NCI-H526 (cell line): ENCODE measurements at regions not wholly inside any gene's neighbourhood (a gene's known extent, or its start where the extent isn't known, plus 50 kb on each side); places are given as distances from the start of the nearest gene placed in this dataset.
"Not testable (repeated sequence)": the region's sequence is repeated elsewhere in the genome, so short reads cannot be mapped to it uniquely, and the experiment has no call there.

ENCODE experiments used
- DNase-seq, 2 experiments: peaks; one replicate each; lab custom pipeline; 2025; lab: John Stamatoyannopoulos, UW

DNA sequence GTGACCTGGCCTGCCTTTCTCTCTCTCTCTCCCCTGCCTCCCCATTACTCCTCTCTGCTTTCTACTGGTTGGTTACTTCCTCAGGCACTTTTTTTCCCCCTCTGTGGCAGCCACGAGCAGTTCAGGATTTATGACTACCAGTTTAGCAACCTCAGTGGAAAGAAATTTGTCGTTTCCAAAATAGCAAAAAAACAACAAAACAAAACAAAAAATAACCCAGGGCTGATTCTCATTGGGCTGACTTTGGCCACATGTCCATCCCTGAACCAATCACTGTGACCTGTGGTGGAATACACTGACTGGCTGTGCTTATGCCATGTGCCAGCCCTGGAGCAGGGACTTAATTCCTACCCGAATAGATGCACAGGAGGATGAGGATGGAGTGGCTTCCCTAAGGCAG, 137.4 kb downstream of the TFAP2C start:
- no peak for DNase-seq

DNA sequence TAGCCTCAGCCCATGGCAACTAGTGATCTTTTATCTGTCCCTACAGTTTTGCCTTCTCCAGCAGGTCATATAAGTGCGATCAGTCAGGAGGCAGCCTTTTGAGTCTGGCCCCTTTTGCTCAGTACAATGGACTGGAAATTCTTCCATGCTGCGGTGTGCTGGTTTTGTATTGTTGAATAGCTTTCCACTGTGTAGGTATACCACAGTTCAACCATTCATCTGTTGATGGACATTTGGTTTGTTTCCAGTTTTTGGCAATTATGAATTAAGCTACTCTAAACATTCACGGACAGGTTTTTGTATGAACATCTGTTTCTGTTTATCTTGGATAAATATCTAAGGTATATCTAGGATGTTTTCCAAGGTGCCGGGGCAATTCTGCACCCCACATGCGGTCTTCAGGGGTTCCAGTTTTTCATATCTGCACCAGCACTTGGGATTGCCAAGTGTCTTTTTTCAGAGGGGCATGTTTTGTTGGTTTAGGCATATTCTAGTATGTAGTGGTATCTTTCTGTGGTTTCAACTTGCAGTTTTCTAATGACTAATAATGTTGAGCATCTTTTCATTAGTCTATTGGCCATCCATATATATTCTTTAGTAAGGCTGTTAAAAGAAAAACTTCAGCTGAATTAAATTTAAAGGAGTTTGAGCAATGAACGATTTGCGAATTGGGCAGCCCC, 141.0 kb downstream of the TFAP2C start:
- DNase-seq, result no peak

DNA sequence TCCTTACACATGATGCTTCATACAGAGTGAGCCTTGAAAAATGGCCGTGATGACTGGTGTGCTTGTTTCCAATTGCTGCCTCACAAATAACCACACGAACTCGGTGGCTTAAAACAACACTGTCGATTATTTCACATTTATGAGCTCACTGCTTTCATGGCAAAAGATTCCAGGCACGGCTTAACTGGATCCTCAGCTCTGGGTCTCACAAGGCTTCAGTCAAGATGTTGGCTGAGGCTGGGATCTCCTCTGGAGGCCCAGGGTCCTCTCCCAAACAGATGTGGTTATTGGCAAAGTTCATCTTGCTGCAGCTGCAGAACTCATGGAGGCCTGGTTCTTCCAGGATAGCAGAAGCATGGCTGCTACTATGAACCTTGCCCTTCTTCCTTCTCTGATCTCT, 144.6 kb downstream of the TFAP2C start:
- no peak for DNase-seq

DNA sequence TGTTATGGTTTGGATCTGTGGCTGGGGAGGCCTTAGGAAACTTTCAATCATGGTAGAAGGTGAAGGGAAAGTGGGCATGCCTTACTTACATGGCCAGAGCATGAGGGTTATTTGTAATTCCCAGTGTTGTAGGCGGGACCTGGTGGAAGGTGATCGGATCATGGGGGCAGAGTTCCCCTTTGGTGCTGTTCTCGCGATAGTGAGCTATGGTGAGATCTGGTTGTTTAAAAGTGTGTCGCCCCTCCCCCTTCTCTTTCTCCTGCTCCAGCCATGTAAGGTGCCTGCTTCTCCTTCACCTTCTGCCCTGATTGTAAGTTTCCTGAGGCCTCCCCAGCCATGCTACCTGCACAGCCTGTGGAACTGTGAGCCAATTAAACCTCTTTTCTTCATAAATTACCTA, 145.8 kb downstream of the TFAP2C start:
- DNase-seq, result no peak

DNA sequence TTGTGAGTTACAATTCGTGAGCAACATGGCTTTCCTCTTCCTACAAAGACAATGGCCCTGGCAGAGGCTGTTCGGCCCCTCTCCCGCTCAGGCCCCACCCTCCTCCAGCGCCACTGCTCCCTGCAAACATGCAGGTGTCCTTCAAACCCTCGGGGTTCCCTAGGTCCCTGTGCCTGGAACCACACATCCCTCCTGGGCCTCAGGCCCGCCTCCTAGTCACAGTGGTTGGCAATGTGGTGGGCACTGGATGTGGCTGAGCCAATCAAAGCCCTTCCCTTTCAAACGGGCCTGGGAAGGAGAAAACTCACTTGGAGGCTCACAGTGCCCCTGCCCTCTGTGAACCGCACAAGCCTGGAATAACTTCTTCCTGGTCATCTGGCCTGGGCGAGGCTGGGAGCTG, 147.2 kb downstream of the TFAP2C start:
- no peak for DNase-seq

DNA sequence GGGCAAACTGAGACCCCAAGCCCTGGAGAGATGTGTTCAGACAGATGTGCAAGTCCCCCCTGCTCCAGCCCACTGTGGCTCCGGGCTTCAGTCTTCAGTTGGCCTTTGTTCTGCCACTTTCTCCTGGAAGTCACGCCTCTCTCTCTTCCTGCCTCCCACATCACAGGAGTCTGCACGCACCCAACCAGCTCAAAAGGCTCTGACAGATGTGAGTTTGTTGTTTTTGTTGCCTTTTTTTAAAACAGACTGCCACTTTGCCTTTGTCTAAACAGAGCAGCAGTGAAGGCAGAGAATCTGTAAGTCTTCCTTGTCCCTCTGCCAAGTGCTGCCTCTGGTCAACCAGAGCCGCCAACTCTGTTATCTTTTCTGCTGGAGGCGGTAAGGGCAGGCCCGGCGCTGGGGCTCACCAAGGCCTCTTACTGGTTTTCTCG, 149.7 kb downstream of the TFAP2C start:
- no peak for DNase-seq

DNA sequence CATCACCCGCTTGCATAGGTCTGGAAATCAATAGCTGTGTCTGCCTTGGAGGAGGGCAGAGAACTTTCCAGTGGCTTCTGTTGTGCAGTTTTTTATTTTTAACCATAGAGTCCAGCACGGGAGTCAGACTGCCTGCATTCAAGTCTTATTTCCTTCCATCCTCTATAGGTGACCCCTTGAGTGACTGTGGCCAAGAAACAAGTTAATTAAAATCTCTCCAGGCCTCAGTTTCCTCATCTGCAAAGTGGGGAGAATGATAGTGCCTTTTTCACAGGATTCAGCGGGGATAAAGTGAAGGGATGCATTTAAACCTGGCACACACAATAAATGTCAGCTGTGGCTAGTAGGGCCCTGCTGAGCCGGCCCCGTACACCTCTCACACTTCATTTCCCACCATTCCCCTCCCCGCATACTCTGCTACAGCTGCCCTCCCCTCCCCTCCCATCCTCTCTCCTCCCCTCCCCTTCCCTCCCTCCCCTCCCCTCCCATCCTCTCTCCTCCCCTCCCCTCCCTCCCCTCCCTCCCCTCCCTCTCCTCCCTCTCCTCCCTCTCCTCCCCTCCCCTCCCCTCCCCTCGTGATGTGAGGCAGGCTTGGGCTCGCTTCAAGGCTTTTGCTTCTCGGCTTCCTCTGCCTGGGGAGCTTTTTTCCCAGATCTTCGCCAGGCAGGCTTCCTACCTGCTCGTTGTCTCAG, 150.5 kb downstream of the TFAP2C start:
- peak; percentile 17 to 65 for DNase-seq

DNA sequence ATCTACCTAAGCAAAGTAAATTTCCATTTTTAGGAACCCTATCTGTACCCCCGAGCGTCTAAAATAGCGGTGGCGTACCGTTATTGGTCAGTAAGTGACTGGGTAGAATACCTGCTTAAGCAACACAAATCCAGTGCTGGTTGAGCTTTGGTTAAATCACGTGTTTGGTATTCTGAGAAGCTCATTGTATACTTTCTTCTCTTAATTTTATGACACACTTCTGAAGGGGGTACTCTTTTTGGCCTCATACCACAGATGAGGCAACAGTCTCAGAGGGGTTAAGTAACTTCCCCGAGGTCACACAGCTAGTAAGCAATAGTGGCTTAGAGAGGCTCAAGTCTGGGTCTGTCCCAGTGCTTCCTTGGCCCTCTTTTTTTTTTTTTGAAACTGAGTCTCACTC, 151.2 kb downstream of the TFAP2C start:
- no peak for DNase-seq

DNA sequence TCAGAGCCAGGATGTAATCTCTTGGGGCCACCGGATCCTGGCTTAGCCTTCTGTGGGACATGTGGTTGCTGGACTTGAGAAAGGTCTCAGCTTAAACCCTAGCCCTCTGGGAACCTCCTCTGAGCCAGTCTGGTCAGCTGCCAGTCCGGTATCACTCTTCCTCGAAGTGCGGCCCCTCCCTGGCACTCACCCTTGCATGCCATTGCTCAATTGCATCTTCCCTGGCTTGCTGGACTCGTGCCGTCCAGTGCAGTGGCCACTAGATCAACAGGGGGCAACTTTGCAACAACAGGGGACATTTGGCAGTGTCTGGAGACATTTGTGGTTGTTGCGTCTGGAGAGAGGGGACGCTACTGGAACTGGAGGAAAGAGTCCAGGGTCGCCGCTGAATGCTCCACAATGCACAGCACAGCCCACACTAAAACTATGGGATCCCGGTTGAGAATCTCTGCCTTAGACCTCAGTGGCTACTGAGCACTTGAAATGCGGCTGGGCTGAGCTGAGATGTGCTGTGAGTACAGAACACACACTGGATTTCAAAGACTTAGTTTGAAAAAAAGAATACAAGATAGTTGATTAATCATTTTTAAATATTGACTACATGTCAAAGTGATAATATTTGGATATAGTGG, 152.1 kb downstream of the TFAP2C start:
- no peak for DNase-seq

DNA sequence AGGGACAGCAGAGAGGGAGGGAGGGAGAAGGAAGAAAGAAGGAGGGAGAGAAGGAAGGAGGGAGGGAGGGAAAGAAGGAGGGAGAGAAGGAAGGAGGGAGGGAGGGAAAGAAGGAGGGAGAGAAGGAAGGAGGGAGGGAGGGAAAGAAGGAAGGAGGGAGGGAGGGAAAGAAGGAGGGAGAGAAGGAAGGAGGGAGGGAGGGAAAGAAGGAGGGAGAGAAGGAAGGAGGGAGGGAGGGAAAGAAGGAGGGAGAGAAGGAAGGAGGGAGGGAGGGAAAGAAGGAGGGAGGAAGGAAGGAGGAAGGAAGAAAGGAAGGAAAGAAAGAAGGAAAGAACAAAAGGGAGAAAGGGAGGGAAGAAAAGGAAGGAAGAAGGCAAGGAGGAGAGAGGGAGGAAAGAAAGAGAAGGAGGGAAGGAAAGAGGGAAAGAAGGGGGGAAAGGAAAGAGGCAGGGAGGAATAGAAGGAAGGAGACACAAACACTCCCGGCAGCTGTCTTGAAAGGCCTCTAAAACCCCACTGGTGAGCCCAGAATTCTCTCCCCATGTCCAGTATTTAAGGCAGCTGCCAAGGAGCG, 153.0 kb downstream of the TFAP2C start:
- DNase-seq, result not testable (repeated sequence)

DNA sequence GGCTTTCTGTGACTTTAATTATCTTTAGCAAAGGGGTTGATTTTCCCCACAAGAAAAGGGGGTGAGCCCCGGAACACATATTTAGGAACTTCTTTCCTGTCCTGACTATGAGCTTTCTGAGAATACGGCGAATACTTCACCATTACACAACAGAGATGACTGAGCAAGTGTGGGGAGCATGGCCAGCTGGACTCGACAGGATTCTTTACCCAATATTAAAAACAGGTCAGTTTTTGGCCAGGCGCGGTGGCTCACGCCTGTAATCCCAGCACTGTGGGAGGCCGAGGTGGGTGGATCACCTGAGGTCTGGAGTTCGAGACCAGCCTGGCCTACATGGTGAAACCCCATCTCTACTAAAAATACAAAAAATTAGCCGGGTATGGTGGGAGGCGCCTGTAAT, 153.7 kb downstream of the TFAP2C start:
- not testable (repeated sequence) for DNase-seq

DNA sequence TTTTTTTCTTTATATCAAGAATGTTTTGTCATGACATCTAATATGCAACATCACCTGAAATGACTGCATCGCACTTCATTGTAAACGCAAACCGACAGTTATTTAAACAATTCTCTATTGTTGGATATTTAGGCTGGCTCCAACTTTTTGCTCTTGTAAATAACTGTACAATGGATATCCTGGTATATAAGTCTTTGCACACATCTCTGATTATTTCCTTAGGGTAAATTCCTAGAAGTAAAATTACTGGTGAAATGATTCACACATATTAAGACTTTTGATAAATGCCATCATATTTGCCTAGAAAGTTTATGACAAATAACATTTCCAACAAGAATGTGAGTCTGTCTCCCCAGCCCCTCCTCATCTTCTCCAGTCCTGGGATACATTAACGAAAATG, 154.7 kb downstream of the TFAP2C start:
- no peak for DNase-seq

DNA sequence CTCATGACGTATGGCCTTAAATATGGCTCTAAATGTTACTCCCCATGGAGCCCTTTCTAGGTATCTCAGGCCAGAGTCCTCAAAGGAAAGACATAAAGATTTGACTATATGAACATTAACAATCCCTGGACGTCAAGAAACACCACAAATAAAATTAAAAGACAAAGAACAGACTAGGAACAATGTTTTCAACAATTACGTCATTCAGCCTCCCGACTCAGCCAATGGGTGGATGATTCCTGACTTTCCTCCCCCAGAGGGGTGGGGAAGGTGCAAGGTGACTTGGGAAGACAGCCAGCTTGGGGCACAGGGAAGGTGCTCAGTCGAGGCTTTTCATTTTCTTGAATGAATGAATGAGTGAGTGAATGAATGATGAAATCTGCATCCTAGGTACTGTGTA, 157.4 kb downstream of the TFAP2C start:
- no peak for DNase-seq

DNA sequence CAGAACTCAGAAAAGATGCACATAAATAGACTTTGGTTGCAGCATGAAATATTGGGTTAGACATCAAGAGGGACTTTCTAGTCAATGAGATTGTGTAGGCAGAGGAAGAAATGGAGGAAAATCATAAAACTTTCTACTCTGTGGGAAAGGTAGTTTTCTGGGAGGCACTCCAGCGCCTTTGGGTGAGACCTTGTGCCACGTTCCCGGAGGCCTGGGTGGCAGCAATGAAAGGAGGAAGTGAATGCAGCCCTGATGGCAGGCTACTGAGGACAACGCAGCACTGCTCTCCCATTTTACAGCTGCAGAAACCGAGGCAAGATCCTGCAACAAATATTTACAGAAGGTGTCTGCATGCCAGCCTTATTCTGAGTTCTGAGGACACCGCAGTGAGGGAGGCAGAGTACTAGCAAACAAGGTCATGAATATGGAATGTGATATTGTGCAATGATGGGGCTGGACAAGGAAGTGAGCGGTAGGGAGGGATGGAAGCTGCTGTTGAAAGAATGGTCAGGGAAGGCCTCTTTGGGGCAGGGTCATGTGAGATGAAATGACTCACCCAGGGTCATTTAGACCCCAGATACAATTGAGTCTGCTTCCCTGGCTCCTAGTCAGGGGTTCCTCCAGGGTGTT, 159.1 kb downstream of the TFAP2C start:
- DNase-seq, result peak in 1 of 2 experiments; percentile 16

DNA sequence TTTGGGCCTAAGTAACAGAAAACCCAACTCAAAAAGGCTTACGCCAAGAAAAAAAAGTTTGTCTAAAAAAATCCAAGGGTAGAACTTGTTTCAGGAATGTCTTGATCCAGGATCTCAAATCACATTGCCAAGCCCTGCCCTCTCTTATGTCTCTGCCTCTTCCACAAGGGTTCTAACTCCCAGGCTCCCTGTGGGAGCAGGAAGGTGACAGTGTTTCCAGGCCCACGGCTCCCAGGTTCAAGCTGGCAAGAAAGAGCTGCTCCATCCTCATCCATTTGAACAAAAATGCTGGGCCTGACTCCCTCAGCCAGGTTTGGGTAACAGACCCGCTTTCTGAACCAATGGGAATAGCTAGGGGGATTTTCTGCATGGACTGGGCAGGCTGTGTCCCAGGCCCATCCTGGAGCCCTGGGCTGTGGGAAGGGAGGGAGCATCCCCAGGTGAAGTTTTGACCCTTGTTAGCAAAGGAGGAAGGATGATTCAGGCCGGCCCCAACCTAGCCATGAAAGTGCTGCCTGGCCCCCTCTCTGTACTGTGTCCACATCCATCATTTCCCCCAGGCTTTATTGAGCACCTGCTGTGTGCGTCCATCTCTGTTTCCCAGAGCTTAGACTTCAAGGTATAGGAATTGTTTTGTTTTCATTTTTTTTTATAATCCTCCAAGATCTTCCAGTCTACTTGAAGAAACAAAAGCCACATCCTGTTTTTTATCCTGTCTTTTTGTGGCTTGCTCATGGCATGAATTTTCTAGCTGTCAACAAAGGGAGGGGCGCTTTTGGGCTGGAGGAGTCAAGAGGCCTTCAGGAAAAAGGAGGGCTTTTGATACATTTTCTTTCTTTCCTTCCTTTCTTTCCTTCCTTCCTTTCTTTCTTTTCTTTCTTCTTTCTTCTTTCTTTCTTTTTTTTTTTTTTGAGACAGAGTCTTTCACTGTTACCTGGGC, 159.8 kb downstream of the TFAP2C start:
- DNase-seq, result no peak

DNA sequence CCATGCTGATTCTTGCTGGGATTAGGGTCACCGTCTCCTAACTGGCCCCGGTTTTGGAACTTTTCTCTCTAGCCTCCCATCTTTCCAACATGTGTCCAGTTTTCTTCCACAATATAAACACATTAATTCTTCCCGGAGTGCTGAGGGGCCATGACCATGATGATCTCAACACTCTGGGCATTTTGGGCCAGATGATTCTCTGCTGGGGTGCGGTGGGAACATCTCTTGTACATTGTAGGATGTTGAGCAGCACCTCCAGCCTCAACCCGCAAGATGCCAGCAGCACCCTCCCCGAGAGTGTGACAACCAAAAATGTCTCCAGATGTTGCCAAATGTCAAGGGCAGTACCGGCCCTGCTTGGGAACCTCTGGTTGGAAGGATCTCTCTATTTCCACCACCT, 164.8 kb downstream of the TFAP2C start:
- no peak for DNase-seq

DNA sequence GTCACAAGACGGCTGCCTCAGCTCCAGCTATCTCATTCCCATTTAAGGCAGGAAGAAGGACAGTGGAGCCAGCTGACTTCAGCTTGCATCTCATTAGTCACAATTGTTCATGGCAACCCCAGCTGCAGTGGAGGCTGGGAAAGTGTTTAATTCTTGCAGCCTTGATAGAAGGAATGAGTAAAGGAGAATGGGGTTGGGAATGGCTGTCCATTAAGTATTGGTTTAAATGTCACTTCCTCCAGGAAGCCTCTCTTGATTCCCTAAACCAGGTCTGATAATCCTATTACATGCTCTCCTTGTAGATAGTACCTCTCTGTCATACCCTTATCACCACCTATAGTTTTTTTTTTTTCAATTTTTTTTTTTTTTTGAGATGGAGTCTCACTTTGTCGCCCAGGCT, 166.4 kb downstream of the TFAP2C start:
- DNase-seq, result no peak

DNA sequence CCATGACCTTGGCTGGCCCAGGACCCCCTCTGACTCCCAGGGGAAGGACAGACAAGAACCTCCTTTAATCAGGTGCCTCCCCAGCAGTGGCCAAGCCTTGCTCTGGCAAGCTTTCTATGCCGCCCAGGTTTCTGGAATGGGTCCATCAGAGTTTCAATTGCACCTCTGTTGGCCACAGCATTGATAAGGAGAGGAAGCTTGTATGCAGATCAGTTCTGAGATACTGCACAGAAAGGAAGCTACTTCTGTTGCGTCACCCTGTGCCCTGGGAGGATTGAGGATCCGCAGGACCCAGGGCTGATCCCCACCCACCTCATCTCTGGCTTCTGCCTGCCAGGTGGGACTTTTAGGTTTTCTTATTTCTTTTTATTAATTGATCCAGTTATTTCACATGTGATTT, 167.2 kb downstream of the TFAP2C start:
- no peak for DNase-seq

DNA sequence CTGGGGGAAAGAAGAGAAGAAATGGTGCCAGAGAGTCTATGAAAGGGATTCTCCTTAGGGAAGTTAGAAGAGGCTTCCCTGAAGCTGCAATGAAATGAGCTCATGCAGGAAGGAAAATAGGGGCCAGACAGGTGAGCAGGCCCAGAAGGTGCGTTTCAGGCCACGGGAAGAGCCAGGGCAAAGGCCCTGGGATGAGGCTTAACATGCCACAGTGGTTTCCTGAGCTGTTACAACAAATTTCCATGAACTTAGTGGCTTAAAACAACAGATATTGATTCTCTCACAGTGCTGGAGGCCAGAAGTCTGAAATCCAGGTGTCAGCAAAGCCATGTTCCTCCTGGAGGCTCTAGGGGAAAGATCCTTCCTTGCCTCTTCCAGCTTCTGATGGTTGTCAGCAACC, 167.9 kb downstream of the TFAP2C start:
- no peak for DNase-seq

DNA sequence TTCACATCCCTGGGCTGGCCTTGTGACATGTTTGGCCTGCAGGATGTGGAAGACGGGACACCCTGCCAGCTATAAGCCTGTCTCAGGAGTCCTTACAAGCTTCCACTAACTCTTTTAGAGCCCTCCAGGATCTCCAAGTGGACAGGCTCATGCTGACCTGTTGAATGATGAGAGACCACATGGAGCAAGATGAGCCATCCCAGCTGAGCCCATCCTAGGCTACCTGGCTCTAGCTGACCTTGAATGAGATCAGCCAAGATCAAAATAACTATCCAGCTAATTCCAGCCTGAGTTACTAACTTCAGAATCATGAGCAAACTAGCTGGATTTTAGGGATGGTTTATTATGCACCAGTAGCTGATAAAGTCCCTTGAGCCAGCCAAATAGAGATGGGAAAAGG, 169.5 kb downstream of the TFAP2C start:
- no peak for DNase-seq

DNA sequence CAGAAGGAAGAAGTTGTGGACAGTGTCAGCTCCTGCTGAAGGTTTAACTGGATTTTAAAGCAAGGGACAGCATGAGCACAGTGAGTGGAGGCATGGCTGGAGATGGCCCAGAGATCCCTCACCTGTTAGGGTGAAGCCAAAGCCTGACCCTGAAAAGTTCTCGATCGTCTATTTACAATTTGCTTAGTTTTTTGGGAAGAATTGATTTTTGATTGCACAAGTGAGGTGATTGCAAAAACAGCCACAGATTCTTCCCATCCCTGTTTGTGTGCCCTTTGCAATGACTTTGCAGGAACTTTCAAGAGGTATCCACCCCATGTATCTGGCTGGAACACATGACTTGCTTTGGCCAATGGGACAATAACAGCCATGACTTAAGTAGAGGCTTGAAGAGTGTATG, 170.1 kb downstream of the TFAP2C start:
- no peak for DNase-seq
